GM12873 (cell line): ENCODE measurements at regions not wholly inside any gene's neighbourhood (a gene's known extent, or its start where the extent isn't known, plus 50 kb on each side); places are given as distances from the start of the nearest gene placed in this dataset.

ENCODE experiments used
- TF ChIP-seq, protein P1 (sequence below): IDR thresholded peaks from 2 replicates; pipeline ENCODE4 v1.5.1; 2012; ENCODE audit warnings: low read depth, mild to moderate bottlenecking, moderate library complexity, low read length, control low read depth; ENCODE audit not compliant: insufficient read depth; ENCODE audit errors: missing control alignments

DNA sequence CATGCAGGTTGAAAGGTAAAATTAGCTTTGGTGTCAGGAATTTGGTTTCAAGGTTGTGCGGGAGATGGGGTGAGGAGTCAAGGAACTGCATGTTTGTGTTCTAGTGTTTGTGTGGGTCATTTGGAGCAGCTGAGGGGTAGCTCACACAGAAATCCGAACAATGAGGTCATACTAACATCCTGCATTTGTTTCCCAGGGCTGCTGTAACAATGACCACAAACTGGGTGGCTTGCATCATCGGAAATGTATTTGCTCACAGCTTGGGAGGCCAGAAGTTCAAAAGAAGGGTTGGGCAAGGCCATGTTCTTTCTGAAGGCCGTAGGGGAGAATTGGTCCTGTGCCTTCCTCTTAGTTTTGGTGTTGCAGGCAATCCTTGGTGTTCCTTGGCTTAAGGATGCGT is 287.4 kb downstream of the HAPSTR1 start:
- TF ChIP-seq, protein P1, sequence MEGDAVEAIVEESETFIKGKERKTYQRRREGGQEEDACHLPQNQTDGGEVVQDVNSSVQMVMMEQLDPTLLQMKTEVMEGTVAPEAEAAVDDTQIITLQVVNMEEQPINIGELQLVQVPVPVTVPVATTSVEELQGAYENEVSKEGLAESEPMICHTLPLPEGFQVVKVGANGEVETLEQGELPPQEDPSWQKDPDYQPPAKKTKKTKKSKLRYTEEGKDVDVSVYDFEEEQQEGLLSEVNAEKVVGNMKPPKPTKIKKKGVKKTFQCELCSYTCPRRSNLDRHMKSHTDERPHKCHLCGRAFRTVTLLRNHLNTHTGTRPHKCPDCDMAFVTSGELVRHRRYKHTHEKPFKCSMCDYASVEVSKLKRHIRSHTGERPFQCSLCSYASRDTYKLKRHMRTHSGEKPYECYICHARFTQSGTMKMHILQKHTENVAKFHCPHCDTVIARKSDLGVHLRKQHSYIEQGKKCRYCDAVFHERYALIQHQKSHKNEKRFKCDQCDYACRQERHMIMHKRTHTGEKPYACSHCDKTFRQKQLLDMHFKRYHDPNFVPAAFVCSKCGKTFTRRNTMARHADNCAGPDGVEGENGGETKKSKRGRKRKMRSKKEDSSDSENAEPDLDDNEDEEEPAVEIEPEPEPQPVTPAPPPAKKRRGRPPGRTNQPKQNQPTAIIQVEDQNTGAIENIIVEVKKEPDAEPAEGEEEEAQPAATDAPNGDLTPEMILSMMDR = no peak

DNA sequence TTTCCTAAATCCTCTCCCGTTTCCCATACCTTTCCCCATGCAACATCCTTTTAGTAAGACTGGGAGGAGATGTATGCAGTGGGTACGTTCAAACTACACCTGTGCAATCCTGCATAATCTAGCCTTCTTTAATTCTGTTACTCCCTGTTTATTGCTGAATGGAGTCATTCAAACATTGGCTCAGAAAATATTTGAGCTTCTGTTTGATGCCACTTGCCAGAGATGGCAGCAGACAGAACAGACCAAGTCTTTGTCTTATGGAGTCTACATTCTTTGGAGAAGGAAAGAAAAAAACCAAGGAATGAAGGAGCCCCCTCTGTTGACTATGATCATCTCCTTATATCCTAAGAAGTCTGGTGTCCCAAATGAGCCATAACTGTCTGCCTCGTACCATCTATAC is 288.8 kb downstream of the HAPSTR1 start:
- TF ChIP-seq, protein P1 = no peak

DNA sequence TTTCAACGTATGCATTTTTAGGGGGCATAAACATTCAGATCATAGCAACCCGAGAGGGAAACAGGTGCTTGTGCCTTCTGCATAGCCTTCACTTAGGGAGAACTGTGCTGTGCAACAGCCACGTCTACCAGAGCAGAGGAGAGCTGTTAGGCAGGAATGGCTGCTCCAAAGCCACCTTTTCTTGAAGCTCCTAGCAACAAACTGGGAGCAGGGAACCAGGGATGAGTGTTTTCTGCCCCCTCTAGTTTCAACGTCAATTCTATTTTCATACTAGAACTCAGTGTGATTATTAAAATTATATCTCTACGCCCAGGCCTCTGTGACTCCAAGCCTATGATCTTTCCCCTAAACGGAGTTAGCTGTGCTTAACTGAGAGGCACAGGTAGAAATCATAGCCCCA is 290.0 kb downstream of the HAPSTR1 start:
- TF ChIP-seq, protein P1 = no peak

DNA sequence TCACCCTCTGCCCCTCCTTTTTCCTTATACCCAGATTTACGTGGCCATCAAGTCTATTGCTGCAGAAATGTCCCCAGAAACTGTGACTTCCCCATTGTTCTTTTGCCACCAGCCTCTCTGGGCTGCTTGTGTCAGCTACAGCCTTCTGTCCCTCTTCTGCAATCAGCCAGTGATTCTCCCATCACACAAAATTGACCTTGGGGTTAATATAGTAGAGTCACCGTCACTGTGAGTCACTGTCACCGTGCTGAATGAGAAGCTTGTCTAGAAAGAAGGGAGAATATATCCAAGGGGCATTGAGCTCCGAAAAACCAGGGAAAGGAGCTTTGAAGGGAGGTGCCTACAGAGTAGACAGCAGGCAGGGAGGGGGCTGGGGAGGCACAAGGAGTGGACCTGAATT is 290.5 kb downstream of the HAPSTR1 start:
- TF ChIP-seq, protein P1 = no peak

DNA sequence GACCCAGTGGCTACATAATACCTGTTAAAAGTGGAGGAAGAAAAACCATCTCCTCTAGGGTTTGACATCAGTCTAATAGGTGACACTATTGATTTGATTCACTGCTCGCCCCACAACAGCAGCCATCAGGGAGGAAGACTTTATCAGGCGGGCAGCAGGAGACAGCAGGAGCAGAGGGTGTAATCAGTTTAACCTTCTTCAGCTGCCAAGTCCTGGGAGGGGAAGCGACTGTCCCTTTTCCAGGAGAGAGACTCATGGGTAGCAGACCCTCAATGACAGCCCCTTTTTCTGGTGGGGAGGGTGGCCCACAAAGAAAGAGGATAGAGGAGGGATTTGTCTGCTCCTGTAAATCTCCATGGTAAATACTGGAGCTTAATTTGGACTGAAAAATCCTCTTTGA is 291.8 kb downstream of the HAPSTR1 start:
- TF ChIP-seq, protein P1 = no peak

DNA sequence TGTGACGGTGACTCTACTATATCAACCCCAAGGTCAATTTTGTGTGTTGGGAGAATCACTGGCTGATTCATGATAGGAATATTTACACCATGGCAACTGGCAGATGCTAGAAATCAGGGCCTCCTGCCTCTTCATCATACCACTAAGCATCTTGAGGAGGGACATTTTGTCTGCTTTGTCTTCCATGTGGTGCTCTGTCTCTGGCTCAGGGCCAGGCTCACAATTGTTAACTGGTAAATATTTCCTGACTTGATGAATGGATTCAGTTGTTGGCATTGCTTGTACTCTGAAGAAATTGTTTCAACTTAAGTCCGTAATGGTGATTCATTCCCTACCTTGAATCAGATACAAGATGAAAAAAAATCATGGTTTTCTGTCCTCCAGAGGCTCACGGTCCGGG is 292.7 kb downstream of the HAPSTR1 start:
- TF ChIP-seq, protein P1 = no peak

DNA sequence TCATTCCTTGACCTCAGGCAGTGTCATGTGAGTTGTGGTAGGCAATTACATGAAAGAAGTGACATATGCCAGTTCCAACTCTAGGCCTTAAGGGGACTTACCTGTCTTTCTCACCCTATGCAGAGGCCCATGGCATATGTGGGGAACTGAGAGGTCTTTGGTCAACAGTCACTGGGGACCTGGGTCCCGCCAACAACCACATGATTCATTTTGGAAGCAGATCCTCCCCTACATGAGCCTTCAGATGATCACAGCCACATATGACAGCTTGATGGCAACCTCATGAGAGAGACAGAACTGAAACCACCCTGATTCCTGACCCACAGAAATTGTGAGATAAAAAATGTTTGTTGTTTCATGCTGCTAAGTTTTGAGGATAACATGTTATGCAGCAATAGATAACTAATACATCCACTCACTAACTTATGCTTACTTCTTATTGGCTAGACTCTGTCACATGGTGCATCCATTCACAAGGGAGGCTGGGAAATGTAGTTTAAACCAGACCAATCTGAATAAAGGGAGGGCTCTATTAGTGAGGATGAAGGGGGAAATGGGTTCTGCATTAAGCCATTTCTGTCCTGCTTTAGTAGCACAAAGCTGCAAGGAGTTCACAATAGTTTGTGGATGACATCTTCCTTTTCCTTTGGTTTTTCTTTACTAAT is 298.2 kb downstream of the HAPSTR1 start:
- TF ChIP-seq, protein P1 = no peak
